ENCODE measurements at regions not wholly inside any gene's neighbourhood (a gene's known extent, or its start where the extent isn't known, plus 50 kb on each side); places are given as distances from the start of the nearest gene placed in this dataset.

GRCh38 chr16:74020095-74020670, 276.4 kb upstream of the PSMD7 start:
- TF ChIP-seq POLR2AphosphoS5 (IDR thresholded peaks at IDR 0.05; ENCODE audit: low read depth, low read length) = no peak
- no peak for TF ChIP-seq CTCF (IDR thresholded peaks at IDR 0.05)
- no peak for TF ChIP-seq NFIC (IDR thresholded peaks at IDR 0.05; ENCODE audit: borderline replicate concordance)
- TF ChIP-seq TAF1 (IDR thresholded peaks at IDR 0.05; ENCODE audit: borderline replicate concordance, low read depth, low read length) = no peak
- no peak for TF ChIP-seq EZH2phosphoT487 (IDR thresholded peaks at IDR 0.05; ENCODE audit: borderline replicate concordance, low read depth)
- no peak for TF ChIP-seq USF2 (IDR thresholded peaks at IDR 0.05; ENCODE audit: borderline replicate concordance, low read depth, low read length)

Measured in SK-N-SH (cell line).